Activated CD8-positive, alpha-beta T cell treated with anti-CD3 and anti-CD28 coated beads for 36 hours (primary cell): ENCODE measurements at regions not wholly inside any gene's neighbourhood (a gene's known extent, or its start where the extent isn't known, plus 50 kb on each side); places are given as distances from the start of the nearest gene placed in this dataset.

Experiments used
- ATAC-seq: fragments of 200-7000 bp; cut with Tn5 transposase; one replicate; pipeline ENCODE4 v1.10.0; 2021; ENCODE audit warnings: mild to moderate bottlenecking, moderate library complexity
- CTCF ChIA-PET: fragments of 350-600 bp; sonication (Branson Sonifier 250); formaldehyde crosslinking; loops from one replicate; lab custom pipeline; 2021; ENCODE audit warnings: antibody characterized with exemption; lab: Charles Lee
- POLR2A ChIA-PET: fragments of 350-600 bp; sonication (Branson Sonifier 250); formaldehyde crosslinking; loops from one replicate; lab custom pipeline; 2021; ENCODE audit warnings: antibody characterized with exemption; lab: Charles Lee
- DNase-seq: peaks from one replicate; pipeline ENCODE4 v3.0.0-alpha.2; 2020
- H3K27ac Mint-ChIP-seq: one replicate; pipeline ENCODE4 v1.8.0; 2021; ENCODE audit warnings: mild to moderate bottlenecking, mixed read lengths
- H3K27me3 Mint-ChIP-seq: one replicate; pipeline ENCODE4 v1.8.0; 2021; ENCODE audit warnings: mixed read lengths
- H3K36me3 Mint-ChIP-seq: one replicate; pipeline ENCODE4 v1.8.0; 2021; ENCODE audit warnings: low read depth, mixed read lengths
- H3K4me1 Mint-ChIP-seq: one replicate; pipeline ENCODE4 v1.8.0; 2021; ENCODE audit warnings: low read depth, mixed read lengths
- H3K4me3 Mint-ChIP-seq: one replicate; pipeline ENCODE4 v1.8.0; 2021; ENCODE audit warnings: mild to moderate bottlenecking, moderate library complexity, mixed read lengths
- H3K9me3 Mint-ChIP-seq: one replicate; pipeline ENCODE4 v1.8.0; 2021; ENCODE audit warnings: mixed read lengths
- intact Hi-C: fragments of 100-400 bp; cut with micrococcal nuclease; formaldehyde crosslinking; loops from one replicate; pipeline ENCODE4 v1.10.0; 2022
- TF ChIP-seq, protein P1 (sequence below): fragments of 200-600 bp; IDR thresholded peaks from one replicate; pipeline ENCODE4 v1.8.0; 2022; ENCODE audit warnings: antibody characterized with exemption, mild to moderate bottlenecking

DNA sequence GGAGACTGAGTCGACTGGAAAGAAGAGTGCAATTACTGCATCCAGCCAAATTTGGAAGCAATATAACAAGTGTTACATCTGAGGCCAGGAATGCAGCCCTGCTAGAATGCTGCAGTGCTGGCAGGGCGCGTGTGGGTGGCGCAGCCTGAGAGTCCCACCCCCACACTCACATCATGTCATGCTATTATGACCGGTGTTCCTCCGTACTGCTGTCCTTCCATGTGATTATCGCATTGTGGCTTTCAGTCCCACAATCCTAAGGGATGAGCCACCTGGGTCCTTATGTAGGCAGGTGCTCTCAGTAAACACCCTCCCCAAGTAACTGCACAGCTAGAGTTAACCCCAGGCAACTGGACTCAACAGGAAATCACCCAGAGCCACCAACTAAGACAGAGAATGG is 122.6 kb upstream of the CPEB2 start:
- Mint-ChIP-seq H3K27me3 (peaks cover 9% of the 10 kb centered on the region), H3K27ac (no peak overlapping the region), H3K9me3 (no peaks in the 10 kb centered on the region), H3K4me3 (no peak overlapping the region), H3K36me3 (no peaks in the 10 kb centered on the region), H3K4me1 (peaks cover 34% of the 10 kb centered on the region)
- ChIA-PET POLR2A (interaction anchor here (0.6 kb wide), 1 partner anchor 13 kb away, joined by 4 read pairs; no protein-coding TSS in a partner anchor), CTCF (no interaction called here)
- no peak for DNase-seq
- intact Hi-C loops: no loop called here
- ATAC-seq: no peak
- TF ChIP-seq, protein P1, sequence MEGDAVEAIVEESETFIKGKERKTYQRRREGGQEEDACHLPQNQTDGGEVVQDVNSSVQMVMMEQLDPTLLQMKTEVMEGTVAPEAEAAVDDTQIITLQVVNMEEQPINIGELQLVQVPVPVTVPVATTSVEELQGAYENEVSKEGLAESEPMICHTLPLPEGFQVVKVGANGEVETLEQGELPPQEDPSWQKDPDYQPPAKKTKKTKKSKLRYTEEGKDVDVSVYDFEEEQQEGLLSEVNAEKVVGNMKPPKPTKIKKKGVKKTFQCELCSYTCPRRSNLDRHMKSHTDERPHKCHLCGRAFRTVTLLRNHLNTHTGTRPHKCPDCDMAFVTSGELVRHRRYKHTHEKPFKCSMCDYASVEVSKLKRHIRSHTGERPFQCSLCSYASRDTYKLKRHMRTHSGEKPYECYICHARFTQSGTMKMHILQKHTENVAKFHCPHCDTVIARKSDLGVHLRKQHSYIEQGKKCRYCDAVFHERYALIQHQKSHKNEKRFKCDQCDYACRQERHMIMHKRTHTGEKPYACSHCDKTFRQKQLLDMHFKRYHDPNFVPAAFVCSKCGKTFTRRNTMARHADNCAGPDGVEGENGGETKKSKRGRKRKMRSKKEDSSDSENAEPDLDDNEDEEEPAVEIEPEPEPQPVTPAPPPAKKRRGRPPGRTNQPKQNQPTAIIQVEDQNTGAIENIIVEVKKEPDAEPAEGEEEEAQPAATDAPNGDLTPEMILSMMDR: no peak

DNA sequence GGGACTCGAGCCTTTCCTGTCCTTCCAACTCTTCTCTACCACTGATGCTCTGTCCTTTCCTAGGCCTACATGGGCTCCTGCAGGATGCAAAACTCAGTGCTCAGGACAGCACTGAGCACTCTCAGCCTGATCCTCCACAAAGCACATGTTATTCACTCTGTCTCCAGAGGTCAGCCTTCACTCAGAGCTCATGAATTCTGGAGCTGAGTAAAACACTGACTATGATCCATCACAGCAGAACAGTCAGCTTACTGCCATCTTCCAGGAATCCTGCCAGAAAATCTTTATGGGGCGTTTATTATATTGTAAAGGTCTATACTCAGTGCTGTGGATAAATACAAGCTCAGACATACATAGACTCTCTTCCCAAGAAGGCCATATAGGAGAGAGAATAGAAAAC is 121.5 kb upstream of the CPEB2 start:
- no peaks in the 10 kb centered on the region for H3K9me3 Mint-ChIP-seq
- intact Hi-C loops: no loop called here
- TF ChIP-seq, protein P1: no peak
- no peak overlapping the region for H3K27ac Mint-ChIP-seq
- H3K4me3 Mint-ChIP-seq: no peak overlapping the region
- peaks cover 23% of the 10 kb centered on the region for H3K4me1 Mint-ChIP-seq
- H3K27me3 Mint-ChIP-seq: peaks cover 9% of the 10 kb centered on the region
- ATAC-seq (no peak), DNase-seq (no peak)
- no peaks in the 10 kb centered on the region for H3K36me3 Mint-ChIP-seq
- POLR2A ChIA-PET: interaction anchor here (0.8 kb wide), 1 partner anchor 16 kb away, joined by 3 read pairs; no protein-coding TSS in a partner anchor
- CTCF ChIA-PET: no interaction called here

DNA sequence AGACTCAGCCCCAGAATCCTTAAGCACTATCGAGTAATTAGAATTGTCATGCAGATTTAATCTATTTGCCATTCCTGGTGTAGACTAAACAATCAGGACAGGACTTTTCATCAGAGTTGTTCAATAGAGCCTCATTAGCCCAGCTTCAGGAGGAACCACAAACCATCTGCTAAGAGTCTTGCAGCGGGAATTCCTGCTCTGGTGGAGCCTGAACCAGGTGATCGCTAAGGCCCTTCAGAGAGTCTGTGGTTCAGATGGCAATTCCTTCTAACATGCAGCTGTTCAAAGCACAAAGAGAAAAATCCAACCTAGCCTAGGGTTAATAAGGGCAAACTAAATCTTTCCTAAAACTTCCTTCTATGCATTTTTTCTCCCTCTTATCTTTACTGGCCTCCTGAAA is 119.1 kb upstream of the CPEB2 start:
- Mint-ChIP-seq H3K36me3 (no peaks in the 10 kb centered on the region), H3K27me3 (peaks cover 9% of the 10 kb centered on the region), H3K9me3 (no peaks in the 10 kb centered on the region), H3K4me1 (peaks cover 4% of the 10 kb centered on the region), H3K4me3 (no peak overlapping the region), H3K27ac (no peak overlapping the region)
- DNase-seq: no peak
- ChIA-PET POLR2A (no interaction called here), CTCF (no interaction called here)
- ATAC-seq: no peak
- TF ChIP-seq, protein P1: no peak
- intact Hi-C loops: no loop called here

DNA sequence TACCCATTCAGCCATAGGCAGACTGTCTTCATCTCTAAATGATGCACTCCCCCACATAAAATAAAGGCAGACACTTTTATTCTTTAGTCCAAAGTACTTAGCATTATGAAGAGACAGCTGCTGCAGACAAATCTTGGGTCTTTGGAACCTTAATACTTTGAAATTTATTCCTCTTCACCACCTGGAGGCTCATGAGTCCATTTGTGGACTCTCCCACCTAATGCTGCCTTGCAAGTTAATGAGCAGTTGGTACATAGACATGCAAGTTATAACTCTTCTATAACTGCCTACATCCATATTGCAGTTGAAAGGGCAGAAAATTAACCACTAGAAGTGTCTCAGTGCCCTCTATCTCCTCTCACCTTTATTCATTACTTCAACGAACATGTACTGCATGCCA is 118.6 kb upstream of the CPEB2 start:
- ATAC-seq (no peak), DNase-seq (no peak)
- POLR2A ChIA-PET: no interaction called here
- TF ChIP-seq, protein P1: no peak
- Mint-ChIP-seq H3K27ac (no peak overlapping the region), H3K4me3 (no peak overlapping the region), H3K36me3 (no peaks in the 10 kb centered on the region), H3K4me1 (peaks cover 4% of the 10 kb centered on the region), H3K9me3 (no peaks in the 10 kb centered on the region), H3K27me3 (peaks cover 9% of the 10 kb centered on the region)
- intact Hi-C loops: no loop called here
- CTCF ChIA-PET: no interaction called here

DNA sequence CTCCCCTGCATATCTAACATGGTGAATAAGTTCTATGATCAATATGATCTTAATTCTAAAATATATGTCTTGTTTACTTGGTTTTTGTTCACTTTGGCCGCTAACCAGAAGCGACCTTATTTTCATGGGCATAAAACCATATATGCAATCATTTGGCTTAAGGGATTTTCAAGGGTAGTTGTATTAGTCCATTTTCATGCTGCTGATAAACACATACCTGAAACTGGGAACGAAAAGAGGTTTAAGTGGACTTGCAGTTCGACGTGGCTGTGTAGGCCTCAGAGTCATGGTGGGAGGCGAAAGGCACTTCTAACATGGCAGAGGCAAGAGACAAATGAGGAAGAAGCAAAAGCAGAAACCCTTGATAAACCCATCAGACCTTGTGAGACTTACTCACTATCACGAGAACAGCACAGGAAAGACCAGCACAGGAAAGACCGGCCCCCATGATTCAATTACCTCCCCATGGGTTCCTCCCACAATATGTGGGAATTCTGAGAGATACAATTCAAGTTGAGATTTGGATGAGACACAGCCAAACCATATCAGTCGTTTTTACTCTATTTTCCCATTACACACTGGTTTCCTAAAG is 114.3 kb upstream of the CPEB2 start:
- POLR2A ChIA-PET: interaction anchor here (0.6 kb wide), 1 partner anchor 277 kb away, joined by 3 read pairs; no protein-coding TSS in a partner anchor

More for the DNA sequence above, 114.3 kb upstream of the CPEB2 start:
- Mint-ChIP-seq H3K27ac (no peak overlapping the region), H3K36me3 (no peaks in the 10 kb centered on the region), H3K9me3 (no peaks in the 10 kb centered on the region), H3K27me3 (peaks cover 9% of the 10 kb centered on the region), H3K4me3 (no peak overlapping the region), H3K4me1 (no peaks in the 10 kb centered on the region)
- TF ChIP-seq, protein P1: no peak
- CTCF ChIA-PET: no interaction called here
- DNase-seq: no peak
- intact Hi-C loops: no loop called here
- no peak for ATAC-seq
